ENCODE measurements at regions not wholly inside any gene's neighbourhood (a gene's known extent, or its start where the extent isn't known, plus 50 kb on each side); places are given as distances from the start of the nearest gene placed in this dataset.

GRCh38 chr5:9787861-9788600, 157.9 kb upstream of the TAS2R1 start:
- no peak overlapping the region for H3K18ac ChIP-seq (ENCODE audit: low read depth, low read length)
- in situ Hi-C loops (cut with MboI; ENCODE audit: low sequenced_read_pairs) = no loop called here
- intact Hi-C loops (cut with micrococcal nuclease) = no loop called here
- H3K4me2 ChIP-seq (ENCODE audit: low read depth, low read length) = no peak overlapping the region
- H2AFZ ChIP-seq (replicated peaks; ENCODE audit: low read length, poor library complexity) = no peak overlapping the region
- H3K14ac ChIP-seq (replicated peaks; ENCODE audit: low read depth, low read length) = no peak overlapping the region
- H3K27me3 ChIP-seq (ENCODE audit: control insufficient read depth, insufficient read depth, low read length) = no peaks in the 10 kb centered on the region
- no peak overlapping the region for H2AK9ac ChIP-seq (replicated peaks; ENCODE audit: low read depth, low read length, poor library complexity)
- no peak overlapping the region for H3K4me3 ChIP-seq (ENCODE audit: insufficient read depth, low read depth, low read length)
- H2BK15ac ChIP-seq (ENCODE audit: low read depth, low read length) = no peak overlapping the region
- dilution Hi-C loops (cut with HindIII; ENCODE audit: low sequenced_read_pairs, unreplicated experiment) = no loop called here
- no peak for DNase-seq
- no peak overlapping the region for H4K5ac ChIP-seq (ENCODE audit: low read depth, low read length)
- H3K4me1 ChIP-seq (ENCODE audit: control insufficient read depth, insufficient read depth, low read length) = peaks cover 7% of the 10 kb centered on the region; the same call in 1 of the 2 replicates
- no peak overlapping the region for H3K9ac ChIP-seq (ENCODE audit: low read depth, low read length)
- CTCF ChIA-PET = no interaction called here
- BruUV-seq (replicated peaks) = no TSS peak
- H3K56ac ChIP-seq (ENCODE audit: extremely low read depth, insufficient read depth, low read length) = no peak overlapping the region
- H3K27ac ChIP-seq (ENCODE audit: insufficient read depth, low read length) = no peak overlapping the region
- 11% methylated on average over 1 of the region's 8 CpGs; no CpG with 5 or more reads in 1 of the 2 experiments for WGBS, 2 experiments (ENCODE audit: extremely low coverage in 2 of 2, insufficient read length in 1 of 2)
- H3K79me1 ChIP-seq (ENCODE audit: low read depth in 1 of 2, low read length in 2 of 2) = no peaks in the 10 kb centered on the region
- H3K4ac ChIP-seq (ENCODE audit: low read depth, low read length) = no peak overlapping the region
- H3K36me3 ChIP-seq (ENCODE audit: control insufficient read depth, insufficient read depth, low read length) = no peaks in the 10 kb centered on the region
- POLR2A ChIA-PET (ENCODE audit: unreplicated experiment) = no interaction called here
- H2BK5ac ChIP-seq (ENCODE audit: low read depth, low read length, poor library complexity, severe bottlenecking) = no peak overlapping the region
- no peak overlapping the region for H3K23ac ChIP-seq (ENCODE audit: low read depth, low read length)
- no peak overlapping the region for H2BK20ac ChIP-seq (ENCODE audit: low read depth, low read length)
- no peaks in the 10 kb centered on the region; the same call in 1 of the 2 replicates for H3K9me1 ChIP-seq (ENCODE audit: insufficient read depth, low read length)
- TF ChIP-seq MAFK (IDR thresholded peaks at IDR 0.05; ENCODE audit: low read depth, low read length) = no peak
- no peak for TF ChIP-seq CHD1 (IDR thresholded peaks at IDR 0.05; ENCODE audit: low read depth, low read length)
- no peak for TF ChIP-seq RFX5 (IDR thresholded peaks at IDR 0.05; ENCODE audit: low read depth, low read length)
- TF ChIP-seq FOS (IDR thresholded peaks at IDR 0.05; ENCODE audit: low read depth, low read length) = no peak
- TF ChIP-seq BHLHE40 (IDR thresholded peaks at IDR 0.05; ENCODE audit: low read depth, low read length) = no peak
- TF ChIP-seq NFE2L2 (IDR thresholded peaks at IDR 0.05; ENCODE audit: low read depth, low read length) = no peak
- TF ChIP-seq MXI1 (IDR thresholded peaks at IDR 0.05; ENCODE audit: borderline replicate concordance, low read depth, low read length) = no peak
- TF ChIP-seq, protein P1, sequence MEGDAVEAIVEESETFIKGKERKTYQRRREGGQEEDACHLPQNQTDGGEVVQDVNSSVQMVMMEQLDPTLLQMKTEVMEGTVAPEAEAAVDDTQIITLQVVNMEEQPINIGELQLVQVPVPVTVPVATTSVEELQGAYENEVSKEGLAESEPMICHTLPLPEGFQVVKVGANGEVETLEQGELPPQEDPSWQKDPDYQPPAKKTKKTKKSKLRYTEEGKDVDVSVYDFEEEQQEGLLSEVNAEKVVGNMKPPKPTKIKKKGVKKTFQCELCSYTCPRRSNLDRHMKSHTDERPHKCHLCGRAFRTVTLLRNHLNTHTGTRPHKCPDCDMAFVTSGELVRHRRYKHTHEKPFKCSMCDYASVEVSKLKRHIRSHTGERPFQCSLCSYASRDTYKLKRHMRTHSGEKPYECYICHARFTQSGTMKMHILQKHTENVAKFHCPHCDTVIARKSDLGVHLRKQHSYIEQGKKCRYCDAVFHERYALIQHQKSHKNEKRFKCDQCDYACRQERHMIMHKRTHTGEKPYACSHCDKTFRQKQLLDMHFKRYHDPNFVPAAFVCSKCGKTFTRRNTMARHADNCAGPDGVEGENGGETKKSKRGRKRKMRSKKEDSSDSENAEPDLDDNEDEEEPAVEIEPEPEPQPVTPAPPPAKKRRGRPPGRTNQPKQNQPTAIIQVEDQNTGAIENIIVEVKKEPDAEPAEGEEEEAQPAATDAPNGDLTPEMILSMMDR (conservative IDR thresholded peaks at IDR 0.05; ENCODE audit: low read depth, low read length) = no peak
- TF ChIP-seq CEBPB (IDR thresholded peaks at IDR 0.05; ENCODE audit: low read depth, low read length) = no peak
- TF ChIP-seq SMC3 (IDR thresholded peaks at IDR 0.05; ENCODE audit: low read depth, low read length) = no peak
- no peak for TF ChIP-seq POLR2A (IDR thresholded peaks at IDR 0.05; ENCODE audit: low read depth, low read length)
- no peak for TF ChIP-seq RCOR1 (IDR thresholded peaks at IDR 0.05; ENCODE audit: insufficient replicate concordance, low read length)
- TF ChIP-seq MAZ (IDR thresholded peaks at IDR 0.05; ENCODE audit: borderline replicate concordance, low read depth, low read length) = no peak
- no peak for TF ChIP-seq RAD21 (IDR thresholded peaks at IDR 0.05; ENCODE audit: low read length)
- TF ChIP-seq, protein P2, sequence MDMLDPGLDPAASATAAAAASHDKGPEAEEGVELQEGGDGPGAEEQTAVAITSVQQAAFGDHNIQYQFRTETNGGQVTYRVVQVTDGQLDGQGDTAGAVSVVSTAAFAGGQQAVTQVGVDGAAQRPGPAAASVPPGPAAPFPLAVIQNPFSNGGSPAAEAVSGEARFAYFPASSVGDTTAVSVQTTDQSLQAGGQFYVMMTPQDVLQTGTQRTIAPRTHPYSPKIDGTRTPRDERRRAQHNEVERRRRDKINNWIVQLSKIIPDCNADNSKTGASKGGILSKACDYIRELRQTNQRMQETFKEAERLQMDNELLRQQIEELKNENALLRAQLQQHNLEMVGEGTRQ (IDR thresholded peaks at IDR 0.05; ENCODE audit: low read depth, low read length) = no peak
- no peak overlapping the region for H2AK5ac ChIP-seq (ENCODE audit: low read depth, low read length)
- H4K20me1 ChIP-seq (ENCODE audit: insufficient read depth, low read length) = no peaks in the 10 kb centered on the region
- H3K9me3 ChIP-seq (ENCODE audit: control insufficient read depth, insufficient read depth, low read length) = no peaks in the 10 kb centered on the region
- ATAC-seq (ENCODE audit: low read depth) = no peak
- H4K8ac ChIP-seq (ENCODE audit: low read depth in 2 of 2, low read length in 2 of 2) = no peak overlapping the region
- H4K91ac ChIP-seq (ENCODE audit: insufficient read depth, low read depth, low read length) = no peak overlapping the region
- no peak overlapping the region for H2BK120ac ChIP-seq (ENCODE audit: low read depth, low read length)

All from IMR-90 (cell line).